Heart right ventricle (tissue), 16 donors: ENCODE measurements at regions not wholly inside any gene's neighbourhood (a gene's known extent, or its start where the extent isn't known, plus 50 kb on each side); places are given as distances from the start of the nearest gene placed in this dataset.

ENCODE experiments used
- ATAC-seq, 8 donors: fragments of 200-7000 bp; cut with Tn5 transposase; one replicate each; pipeline ENCODE4 v1.9.1; 2020; ENCODE audit warnings: mild to moderate bottlenecking in 8 of 8, moderate library complexity in 8 of 8, moderate number of reproducible peaks in 1 of 8
- DNase-seq, 2 donors: peaks; one replicate each; pipeline ENCODE4 v3.0.0-alpha.2; 2020
- H3K27ac ChIP-seq, 10 donors: fragments of 200-600 bp; sonication (generic) in 2 of 10; one replicate each; pipeline versions ENCODE4 v1.5.0 to v1.8.0; 2020 to 2022; ENCODE audit warnings: mild to moderate bottlenecking in 3 of 10
- H3K27me3 ChIP-seq, 7 donors: fragments of 200-600 bp; one replicate each; pipeline ENCODE4 v1.8.0; 2021 to 2022; ENCODE audit warnings: mild to moderate bottlenecking in 2 of 7
- H3K36me3 ChIP-seq, 9 donors: fragments of 200-600 bp; sonication (generic) in 1 of 9; one replicate each; pipeline versions ENCODE4 v1.5.0 to v1.8.0; 2020 to 2022; ENCODE audit warnings: mild to moderate bottlenecking in 2 of 9
- H3K4me1 ChIP-seq, 9 donors: fragments of 200-600 bp; sonication (generic) in 1 of 9; one replicate each; pipeline versions ENCODE4 v1.5.0 to v1.8.0; 2020 to 2022; ENCODE audit warnings: mild to moderate bottlenecking in 4 of 9
- H3K4me3 ChIP-seq, 10 donors: fragments of 200-600 bp; sonication (generic) in 2 of 10; one replicate each; pipeline versions ENCODE4 v1.5.0 to v1.8.0; 2020 to 2022; ENCODE audit warnings: mild to moderate bottlenecking in 7 of 10, moderate library complexity in 2 of 10
- H3K9me3 ChIP-seq, 11 donors: fragments of 200-600 bp in 10 of 11; sonication (generic) in 2 of 11; one replicate each; pipeline versions ENCODE4 v1.5.0 to v1.8.0; 2013 to 2022; ENCODE audit warnings: mild to moderate bottlenecking in 2 of 11, control low read depth in 1 of 11, moderate library complexity in 1 of 11
- CTCF ChIP-seq, 9 donors: fragments of 200-600 bp; sonication (generic) in 2 of 9; IDR thresholded peaks; one replicate each; pipeline versions ENCODE4 v1.5.0 to v1.8.0; 2021 to 2022; ENCODE audit warnings: antibody characterized with exemption in 9 of 9, mild to moderate bottlenecking in 5 of 9, moderate library complexity in 1 of 9
- WGBS, 2 donors: extraction: QIAGEN DNeasy Blood & Tissue Kit; methylation state at CpG; one replicate each; pipeline ENCODE4 v1.1.7; 2013; ENCODE audit warnings: inconsistent platforms in 1 of 2; 5-methylcytosine and 5-hydroxymethylcytosine counted together
- intact Hi-C, 10 donors: fragments of 100-400 bp; cut with DNase I; formaldehyde crosslinking; loops; one replicate each; pipeline versions ENCODE4 v1.11.1 to v1.14.2; 2022
- donor health status: Arrhythmogenic right ventricular cardiomyopathy.
- donor health status: ischemic (EF 13 %, LVEDD 7.1; RV severe dilation, severe dysfunction).
- donor health status: healthy with polysubstance abuse.
- donor health status: DM: no; HTN: yes; CAD: no.
- donor health status: DM: no; HTN: no; CAD: no.
- donor health status: ischemic (EF 25% LVEDD 6.9; RV normal size, moderate dysfunction).
- donor health status: ischemic (EF 25% LVEDD 5.7; RV mildly dilated, moderate dysfunction).
- donor health status: healthy.
- donor health status: DM: yes; HTN: yes; CAD: no.
- donor health status: Ischemic cardiomyopathy.
- donor health status: ischemic (EF 35%, LVEDD 5.7; RV mildly dilated, moderate dysfunction).
- donor health status: nonischemic (EF 11% LVEDD 7.7; RV severe dilation, severe dysfunction).
- donor health status: DM: yes; HTN: yes; CAD: no.
- donor health status: PGD.
- donor health status: ischemic (EF 29% LVEDD 5.4; RV normal size, mild dysfunction).
- donor health status: nonischemic (EF 23%, LVEDD 6.1; RV moderate dilation, normal function).

- intact Hi-C loops: no loop called here
- Histone ChIP-seq H3K4me1 (no peaks in the 10 kb centered on the region), H3K9me3 (peaks cover 0 to 12% (median 0%) of the 10 kb centered on the region in 11 donors), H3K36me3 (no peaks in the 10 kb centered on the region), H3K4me3 (no peak overlapping the region), H3K27me3 (peaks cover 0 to 6% (median 0%) of the 10 kb centered on the region in 7 donors), H3K27ac (no peak overlapping the region)
- DNase-seq (no peak), ATAC-seq (no peak)
- WGBS, 2 donors: 89 to 90% methylated on average over 12 of the region's 12 CpGs
- no peak for TF ChIP-seq CTCF (IDR thresholded peaks at IDR 0.05)
Observed at GRCh38 chr5:5953584-5954274, 424.6 kb downstream of the MED10 start.

GRCh38 chr5:5951953-5952352 lies 426.4 kb downstream of the MED10 start:
- 56 to 63% methylated on average over 3 of the region's 3 CpGs for WGBS, 2 donors
- no peak overlapping the region for H3K4me3 ChIP-seq
- intact Hi-C loops: no loop called here
- TF ChIP-seq CTCF (IDR thresholded peaks at IDR 0.05): no peak
- DNase-seq (no peak), ATAC-seq (no peak)
- H3K9me3 ChIP-seq: peaks cover 0 to 7% (median 0%) of the 10 kb centered on the region in 11 donors
- H3K27me3 ChIP-seq: peaks cover 0 to 6% (median 0%) of the 10 kb centered on the region in 7 donors
- no peak overlapping the region for H3K27ac ChIP-seq
- H3K4me1 ChIP-seq: no peaks in the 10 kb centered on the region
- H3K36me3 ChIP-seq: no peaks in the 10 kb centered on the region

GRCh38 chr5:5950658-5951057 lies 427.7 kb downstream of the MED10 start:
- Histone ChIP-seq H3K27me3 (no peaks in the 10 kb centered on the region), H3K4me3 (no peak overlapping the region), H3K27ac (no peak overlapping the region), H3K36me3 (no peaks in the 10 kb centered on the region), H3K9me3 (no peaks in the 10 kb centered on the region), H3K4me1 (no peaks in the 10 kb centered on the region)
- ATAC-seq: peak in 1 of 8 donors; percentile 37
- 28 to 43% methylated on average over 5 of the region's 5 CpGs for WGBS, 2 donors
- no peak for TF ChIP-seq CTCF (IDR thresholded peaks at IDR 0.05)
- no peak for DNase-seq
- intact Hi-C loops: no loop called here

- no peak for ATAC-seq
- WGBS, 2 donors: 81 to 82% methylated on average over 5 of the region's 5 CpGs
- Histone ChIP-seq H3K27ac (no peak overlapping the region), H3K4me1 (no peaks in the 10 kb centered on the region), H3K4me3 (no peak overlapping the region), H3K27me3 (peaks cover 0 to 8% (median 0%) of the 10 kb centered on the region in 7 donors), H3K9me3 (no peaks in the 10 kb centered on the region), H3K36me3 (no peaks in the 10 kb centered on the region)
- no peak for DNase-seq
- intact Hi-C loops: no loop called here
- no peak for TF ChIP-seq CTCF (IDR thresholded peaks at IDR 0.05)
Observed at GRCh38 chr5:5941486-5941885, 436.9 kb downstream of the MED10 start.
